Body of pancreas (tissue), 4 donors: ENCODE measurements at regions not wholly inside any gene's neighbourhood (a gene's known extent, or its start where the extent isn't known, plus 50 kb on each side); places are given as distances from the start of the nearest gene placed in this dataset.

Experiments
- POLR2A ChIP-seq, 3 donors: fragments of 450-650 bp; IDR thresholded peaks; one replicate each; pipeline ENCODE4 v1.6.1; 2016; ENCODE audit warnings: antibody characterized with exemption in 3 of 3, mild to moderate bottlenecking in 2 of 3
- TF ChIP-seq, protein P1 (sequence below), 7 experiments: fragments of 450-650 bp in 4 of 7; fragments of 200-600 bp in 3 of 7; sonication (generic) in 3 of 7; IDR thresholded peaks; one replicate each; pipeline ENCODE4 v1.5.1; 2016 to 2019; ENCODE audit warnings: antibody characterized with exemption in 7 of 7

- TF ChIP-seq POLR2A (IDR thresholded peaks at IDR 0.05): no peak
- TF ChIP-seq, protein P1, sequence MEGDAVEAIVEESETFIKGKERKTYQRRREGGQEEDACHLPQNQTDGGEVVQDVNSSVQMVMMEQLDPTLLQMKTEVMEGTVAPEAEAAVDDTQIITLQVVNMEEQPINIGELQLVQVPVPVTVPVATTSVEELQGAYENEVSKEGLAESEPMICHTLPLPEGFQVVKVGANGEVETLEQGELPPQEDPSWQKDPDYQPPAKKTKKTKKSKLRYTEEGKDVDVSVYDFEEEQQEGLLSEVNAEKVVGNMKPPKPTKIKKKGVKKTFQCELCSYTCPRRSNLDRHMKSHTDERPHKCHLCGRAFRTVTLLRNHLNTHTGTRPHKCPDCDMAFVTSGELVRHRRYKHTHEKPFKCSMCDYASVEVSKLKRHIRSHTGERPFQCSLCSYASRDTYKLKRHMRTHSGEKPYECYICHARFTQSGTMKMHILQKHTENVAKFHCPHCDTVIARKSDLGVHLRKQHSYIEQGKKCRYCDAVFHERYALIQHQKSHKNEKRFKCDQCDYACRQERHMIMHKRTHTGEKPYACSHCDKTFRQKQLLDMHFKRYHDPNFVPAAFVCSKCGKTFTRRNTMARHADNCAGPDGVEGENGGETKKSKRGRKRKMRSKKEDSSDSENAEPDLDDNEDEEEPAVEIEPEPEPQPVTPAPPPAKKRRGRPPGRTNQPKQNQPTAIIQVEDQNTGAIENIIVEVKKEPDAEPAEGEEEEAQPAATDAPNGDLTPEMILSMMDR (IDR thresholded peaks at IDR 0.05): no peak
Observed at GRCh38 chr9:90162819-90163218, 479.8 kb downstream of the DIRAS2 start.
